GM18858 (cell line): ENCODE measurements at regions not wholly inside any gene's neighbourhood (a gene's known extent, or its start where the extent isn't known, plus 50 kb on each side); places are given as distances from the start of the nearest gene placed in this dataset.
"Not testable (repeated sequence)": the region's sequence is repeated elsewhere in the genome, so short reads cannot be mapped to it uniquely, and the experiment has no call there.

ENCODE experiments used
- ATAC-seq: cut with Tn5 transposase; IDR thresholded peaks from one replicate; pipeline ENCODE4 v1.9.1; 2021; ENCODE audit not compliant: unreplicated experiment

- ATAC-seq = no peak
These were observed 1366.1 kb upstream of the CDH9 start for GRCh38 chr5:28404363-28405071.

DNA sequence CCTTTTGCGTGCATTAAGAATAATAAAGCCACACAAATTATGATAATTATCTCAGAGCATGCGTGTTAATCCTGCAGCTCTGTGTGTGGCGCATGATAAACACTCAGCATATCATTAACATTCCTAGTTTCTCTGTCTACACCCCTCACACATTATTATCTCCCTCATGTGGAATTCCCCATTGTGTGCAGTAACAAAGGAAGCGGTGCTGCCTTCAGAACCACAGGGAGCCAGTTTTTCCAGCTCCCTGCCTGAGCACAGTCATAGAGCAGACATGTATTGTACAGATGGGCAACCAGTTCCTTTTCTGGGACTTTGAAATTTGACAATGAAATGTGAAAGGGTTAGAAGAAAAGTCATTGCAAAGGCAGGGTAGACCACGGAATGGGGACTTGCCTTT lies 1365.5 kb upstream of the CDH9 start:
- ATAC-seq = no peak

GRCh38 chr5:28402590-28403301 lies 1364.4 kb upstream of the CDH9 start:
- no peak for ATAC-seq

GRCh38 chr5:28400076-28400475 lies 1361.7 kb upstream of the CDH9 start:
- no peak for ATAC-seq

- no peak for ATAC-seq
These were observed 1360.8 kb upstream of the CDH9 start for GRCh38 chr5:28399211-28399610.

GRCh38 chr5:28398185-28398584 lies 1359.8 kb upstream of the CDH9 start:
- ATAC-seq = no peak

- no peak for ATAC-seq
These were observed 1359.1 kb upstream of the CDH9 start for GRCh38 chr5:28397502-28397941.

DNA sequence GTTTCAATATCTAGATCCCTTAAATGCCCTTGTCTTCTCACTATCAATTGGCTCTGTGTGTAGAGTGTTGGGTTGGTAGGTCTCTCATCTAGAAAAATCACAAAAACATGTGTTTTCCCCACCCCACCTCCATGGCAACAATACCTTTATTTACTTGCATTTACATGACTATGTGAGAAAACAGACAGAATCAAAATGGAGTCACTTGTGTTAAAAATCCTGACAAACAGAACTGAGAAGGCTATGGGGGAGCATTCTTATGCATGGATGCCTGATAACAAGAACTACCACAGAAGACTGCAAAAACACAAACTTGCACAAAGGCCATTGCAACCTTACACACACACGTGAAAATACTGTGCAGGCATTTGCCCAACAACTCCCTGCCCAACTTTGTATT lies 1352.9 kb upstream of the CDH9 start:
- ATAC-seq = no peak

GRCh38 chr5:28390341-28390740 lies 1352.0 kb upstream of the CDH9 start:
- no peak for ATAC-seq

DNA sequence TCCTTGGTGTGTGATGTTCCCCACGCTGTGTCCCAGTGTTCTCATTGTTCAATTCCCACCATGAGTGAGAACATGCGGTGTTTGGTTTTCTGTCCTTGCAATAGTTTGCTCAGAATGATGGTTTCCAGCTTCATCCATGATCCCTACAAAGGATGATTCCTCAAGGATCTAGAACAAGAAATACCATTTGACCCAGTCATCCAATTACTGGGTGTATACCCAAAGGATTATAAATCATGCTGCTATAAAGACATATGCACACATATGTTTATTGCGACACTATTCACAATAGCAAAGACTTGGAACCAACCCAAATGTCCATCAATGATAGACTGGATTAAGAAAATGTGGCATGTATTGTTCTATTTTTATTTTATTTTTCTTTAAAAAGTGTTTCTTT lies 1351.3 kb upstream of the CDH9 start:
- ATAC-seq = not testable (repeated sequence)

- ATAC-seq = no peak
These were observed 1350.0 kb upstream of the CDH9 start for GRCh38 chr5:28388428-28388827.

DNA sequence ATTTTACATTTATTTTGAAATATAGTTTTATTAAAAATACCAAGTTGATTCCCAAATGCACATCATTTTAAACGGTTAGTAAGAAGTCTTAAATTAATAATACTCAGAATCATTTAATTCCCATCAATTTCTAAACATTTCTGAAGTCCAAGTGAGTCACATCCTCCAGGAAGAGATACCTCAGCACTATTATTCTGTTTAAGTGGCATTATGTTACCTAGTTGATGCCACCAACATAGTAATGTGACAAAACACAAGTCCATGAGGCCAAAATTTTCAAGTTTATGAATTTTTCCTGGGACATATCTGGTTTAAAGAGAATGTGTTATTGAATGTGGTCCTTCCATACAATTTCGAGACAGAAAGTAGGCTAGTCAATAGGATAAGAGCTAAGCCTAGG lies 1348.3 kb upstream of the CDH9 start:
- no peak for ATAC-seq

- no peak for ATAC-seq
These were observed 1341.8 kb upstream of the CDH9 start for GRCh38 chr5:28380167-28380566.

- ATAC-seq = no peak
These were observed 1336.1 kb upstream of the CDH9 start for GRCh38 chr5:28374492-28374967.

DNA sequence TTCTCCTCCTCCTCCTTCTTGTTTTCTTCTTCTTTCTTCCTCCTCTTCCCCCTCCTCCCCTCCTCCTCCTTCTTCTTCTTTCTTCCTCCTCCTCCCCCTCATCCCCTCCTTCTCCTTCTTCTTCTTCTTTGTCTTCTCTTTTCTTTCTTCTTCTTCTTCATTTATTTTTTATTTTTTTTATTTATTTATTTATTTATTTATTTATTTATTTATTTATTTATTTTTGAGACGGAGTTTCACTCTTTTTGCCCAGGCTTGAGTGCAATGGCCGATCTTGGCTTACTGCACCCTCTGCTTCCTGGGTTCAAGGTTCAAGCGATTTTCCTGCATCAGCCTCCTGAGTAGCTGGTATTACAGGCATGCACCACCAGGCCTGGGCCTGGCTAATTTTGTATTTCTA lies 1332.5 kb upstream of the CDH9 start:
- ATAC-seq = no peak

DNA sequence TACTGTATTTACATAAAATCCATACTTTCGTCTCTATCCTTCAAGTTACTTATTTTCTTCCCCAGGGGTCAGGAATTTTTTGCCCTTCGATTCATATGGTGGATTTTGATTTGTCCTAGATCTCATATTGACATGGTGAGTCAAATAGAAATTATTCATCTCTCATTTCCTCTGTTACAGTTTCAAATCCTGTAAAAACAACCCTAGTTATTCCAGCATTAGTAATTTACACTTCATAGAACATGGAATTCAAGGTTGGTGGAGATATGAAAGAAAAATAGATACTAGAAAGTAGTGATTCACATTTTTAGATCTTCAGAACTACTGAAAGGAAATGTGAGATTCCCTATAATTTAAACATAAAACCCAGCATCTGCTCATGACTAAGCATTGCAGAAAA lies 1331.0 kb upstream of the CDH9 start:
- no peak for ATAC-seq

- no peak for ATAC-seq
These were observed 1317.4 kb upstream of the CDH9 start for GRCh38 chr5:28355831-28356230.

- ATAC-seq = no peak
These were observed 1308.3 kb upstream of the CDH9 start for GRCh38 chr5:28346696-28347095.

DNA sequence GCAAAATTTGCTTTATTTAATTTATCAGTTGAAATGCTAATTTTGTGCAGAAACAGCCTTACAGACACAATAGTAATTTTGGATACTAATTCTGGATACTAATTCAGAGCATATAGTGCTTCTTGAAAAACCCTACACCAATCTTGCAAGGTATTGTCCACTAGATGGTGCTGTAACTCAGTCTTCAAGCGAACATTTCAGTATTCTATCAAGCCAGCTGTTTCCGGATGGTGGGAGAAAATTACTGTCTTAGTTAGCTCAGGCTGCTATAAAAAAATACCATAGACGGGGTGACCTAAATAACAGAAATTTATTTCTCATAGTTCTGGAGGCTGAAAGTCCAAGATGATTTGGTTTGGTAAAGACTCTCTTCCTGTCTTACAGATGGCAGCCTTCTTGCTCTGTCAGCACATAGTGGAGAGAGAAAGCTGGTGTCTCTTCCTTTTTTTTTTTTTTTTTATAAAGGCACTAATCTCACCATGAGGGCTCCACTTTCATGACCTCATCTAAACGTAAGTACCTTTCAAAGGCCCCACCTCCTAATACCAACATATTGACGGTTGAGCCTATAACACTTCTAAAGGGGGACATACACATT lies 1306.5 kb upstream of the CDH9 start:
- ATAC-seq = peak; percentile 66

DNA sequence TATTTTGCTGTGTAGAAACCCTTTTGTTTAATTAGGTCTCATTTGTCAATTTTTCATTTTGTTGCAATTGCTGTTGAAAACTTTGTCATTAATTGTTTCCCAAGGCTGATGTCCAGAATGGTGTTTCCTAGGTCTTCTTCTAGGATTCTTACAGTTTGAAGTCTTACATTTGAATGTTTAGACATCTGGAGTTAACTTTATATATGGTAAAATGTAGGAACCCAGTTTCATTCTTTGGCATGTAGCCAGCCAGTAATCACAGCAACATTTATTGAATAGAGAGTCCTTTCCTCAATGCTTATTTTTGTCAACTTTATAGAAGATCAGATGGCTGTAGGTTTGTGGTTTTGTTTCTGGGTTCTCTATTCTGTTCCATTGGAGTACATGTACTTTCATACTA lies 1290.8 kb upstream of the CDH9 start:
- no peak for ATAC-seq

- no peak for ATAC-seq
These were observed 1290.3 kb upstream of the CDH9 start for GRCh38 chr5:28328681-28329080.

DNA sequence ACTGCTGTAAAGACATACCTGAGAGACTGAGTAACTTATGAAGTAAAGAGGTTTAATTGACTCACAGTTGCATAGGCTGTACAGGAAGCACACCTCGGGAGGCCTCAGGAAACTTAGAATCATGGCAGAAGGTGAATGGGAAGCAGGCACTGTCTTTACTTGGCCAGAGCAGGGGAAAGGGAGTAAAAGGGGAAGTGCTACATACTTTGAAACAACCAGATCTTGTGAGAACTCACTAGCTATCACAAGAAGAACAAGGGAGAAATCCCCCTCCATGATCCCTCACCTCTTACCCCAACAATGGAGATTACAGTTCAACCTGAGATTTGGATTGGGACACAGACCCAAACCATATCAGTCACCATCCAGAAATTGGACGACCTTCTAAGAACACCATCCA lies 1285.8 kb upstream of the CDH9 start:
- ATAC-seq = no peak
